HG02938 (cell line): ENCODE measurements at regions not wholly inside any gene's neighbourhood (a gene's known extent, or its start where the extent isn't known, plus 50 kb on each side); places are given as distances from the start of the nearest gene placed in this dataset.

Source experiments
- ATAC-seq: cut with Tn5 transposase; IDR thresholded peaks from one replicate; pipeline ENCODE4 v1.9.1; 2021; ENCODE audit warnings: mild to moderate bottlenecking, moderate library complexity; ENCODE audit not compliant: unreplicated experiment

- no peak for ATAC-seq
Measured at GRCh38 chr13:91112201-91112923, 235.1 kb upstream of the MIR17HG start.

- no peak for ATAC-seq
Measured at GRCh38 chr13:91112924-91113277, 234.6 kb upstream of the MIR17HG start.

- ATAC-seq = no peak
Measured at GRCh38 chr13:91115776-91116175, 231.7 kb upstream of the MIR17HG start.

- ATAC-seq = no peak
Measured at GRCh38 chr13:91117351-91117750, 230.1 kb upstream of the MIR17HG start.

GRCh38 chr13:91119643-91120042, 227.8 kb upstream of the MIR17HG start:
- ATAC-seq = no peak

- no peak for ATAC-seq
Measured at GRCh38 chr13:91122766-91123165, 224.7 kb upstream of the MIR17HG start.

GRCh38 chr13:91123456-91124127, 223.9 kb upstream of the MIR17HG start:
- peak; percentile 68 for ATAC-seq

GRCh38 chr13:91126806-91127205, 220.7 kb upstream of the MIR17HG start:
- ATAC-seq = no peak

GRCh38 chr13:91127995-91128394, 219.5 kb upstream of the MIR17HG start:
- ATAC-seq = no peak

- ATAC-seq = no peak
Measured at GRCh38 chr13:91132381-91132780, 215.1 kb upstream of the MIR17HG start.

- no peak for ATAC-seq
Measured at GRCh38 chr13:91132786-91133185, 214.7 kb upstream of the MIR17HG start.

GRCh38 chr13:91133941-91134802, 213.3 kb upstream of the MIR17HG start:
- peak; percentile 72 for ATAC-seq

- ATAC-seq = peak; percentile 27
Measured at GRCh38 chr13:91134803-91135184, 212.7 kb upstream of the MIR17HG start.

GRCh38 chr13:91135376-91135775, 212.1 kb upstream of the MIR17HG start:
- ATAC-seq = no peak

- ATAC-seq = no peak
Measured at GRCh38 chr13:91135968-91136367, 211.5 kb upstream of the MIR17HG start.

GRCh38 chr13:91136806-91137205, 210.7 kb upstream of the MIR17HG start:
- no peak for ATAC-seq

GRCh38 chr13:91139232-91139631, 208.3 kb upstream of the MIR17HG start:
- ATAC-seq = no peak

GRCh38 chr13:91141543-91142061, 205.9 kb upstream of the MIR17HG start:
- ATAC-seq = no peak

GRCh38 chr13:91142572-91142971, 204.9 kb upstream of the MIR17HG start:
- ATAC-seq = no peak

- ATAC-seq = no peak
Measured at GRCh38 chr13:91144054-91144453, 203.4 kb upstream of the MIR17HG start.

GRCh38 chr13:91144486-91144885, 203.0 kb upstream of the MIR17HG start:
- ATAC-seq = no peak
